Keratinocyte (primary cell): ENCODE measurements at regions not wholly inside any gene's neighbourhood (a gene's known extent, or its start where the extent isn't known, plus 50 kb on each side); places are given as distances from the start of the nearest gene placed in this dataset.

Experiments
- CTCF ChIP-seq, 3 experiments: IDR thresholded peaks in 1 of 3; conservative IDR thresholded peaks in 1 of 3; optimal IDR thresholded peaks in 1 of 3; 2 replicates in 2 of 3; 3 replicates in 1 of 3; pipeline versions ENCODE3 to v1.5.1; 2011; ENCODE audit warnings: low read length in 3 of 3, mild to moderate bottlenecking in 3 of 3, moderate library complexity in 2 of 3, control low read depth in 1 of 3, inconsistent platforms in 1 of 3; ENCODE audit not compliant: insufficient read depth in 2 of 3; ENCODE audit errors: extremely low read depth in 1 of 3
- EZH2 ChIP-seq: IDR thresholded peaks from one replicate; pipeline ENCODE4 v1.6.1; 2012; ENCODE audit warnings: inconsistent platforms, mild to moderate bottlenecking, low read length, moderate library complexity

GRCh38 chr14:101049511-101049910, 146.0 kb upstream of the RTL1 start:
- no peak for TF ChIP-seq CTCF (optimal IDR thresholded peaks at IDR 0.05 in 1 of 3, IDR thresholded peaks at IDR 0.05 in 1 of 3, conservative IDR thresholded peaks at IDR 0.05 in 1 of 3; ENCODE audit: extremely low read depth in 1 of 3, insufficient read depth in 2 of 3, low read length in 3 of 3)
- no peak for TF ChIP-seq EZH2
